Hepatocyte (in vitro differentiated cells): ENCODE measurements at regions not wholly inside any gene's neighbourhood (a gene's known extent, or its start where the extent isn't known, plus 50 kb on each side); places are given as distances from the start of the nearest gene placed in this dataset.

Experiments used
- DNase-seq: peaks from one replicate; pipeline ENCODE4 v3.0.0-alpha.2; 2016; ENCODE audit warnings: low spot score
- H2AFZ ChIP-seq: fragments of 200-600 bp; sonication (generic); 2 replicates; pipeline ENCODE4 v1.6.0; 2016; ENCODE audit warnings: antibody characterized with exemption, mild to moderate bottlenecking
- H3K27ac ChIP-seq: fragments of 200-600 bp; sonication (generic); 2 replicates; pipeline ENCODE4 v1.5.1; 2016; ENCODE audit warnings: mild to moderate bottlenecking
- H3K27me3 ChIP-seq: fragments of 200-600 bp; sonication (generic); 2 replicates; pipeline ENCODE4 v1.6.1; 2016
- H3K36me3 ChIP-seq: fragments of 200-600 bp; sonication (generic); replicated peaks from 2 replicates; pipeline ENCODE4 v1.5.1; 2016; ENCODE audit warnings: low read depth; ENCODE audit not compliant: insufficient read depth
- H3K4me1 ChIP-seq: fragments of 200-600 bp; sonication (generic); 2 replicates; pipeline ENCODE4 v1.5.1; 2016; ENCODE audit warnings: mild to moderate bottlenecking, moderate library complexity; ENCODE audit not compliant: insufficient read depth
- H3K4me2 ChIP-seq: fragments of 200-600 bp; sonication (generic); 2 replicates; pipeline ENCODE4 v1.6.0; 2016
- H3K4me3 ChIP-seq: fragments of 200-600 bp; sonication (generic); 2 replicates; pipeline ENCODE4 v1.5.1; 2016; ENCODE audit warnings: mild to moderate bottlenecking
- H3K79me2 ChIP-seq: fragments of 200-600 bp; sonication (generic); 2 replicates; pipeline ENCODE4 v1.6.0; 2017; ENCODE audit warnings: mild to moderate bottlenecking
- H3K9me2 ChIP-seq: fragments of 200-600 bp; sonication (generic); replicated peaks from 2 replicates; pipeline ENCODE4 v1.6.0; 2017; ENCODE audit warnings: mild to moderate bottlenecking; ENCODE audit not compliant: insufficient read depth
- H3K9me3 ChIP-seq: fragments of 200-600 bp; sonication (generic); 2 replicates; pipeline ENCODE4 v1.5.1; 2016; ENCODE audit warnings: low read depth, mild to moderate bottlenecking
- H4K20me1 ChIP-seq: fragments of 200-600 bp; sonication (generic); 2 replicates; pipeline ENCODE4 v1.6.0; 2016; ENCODE audit warnings: mild to moderate bottlenecking; ENCODE audit not compliant: insufficient read depth, poor library complexity, severe bottlenecking
- CTCF ChIP-seq: fragments of 200-600 bp; sonication (generic); IDR thresholded peaks from 2 replicates; pipeline ENCODE4 v1.5.1; 2016; ENCODE audit warnings: antibody characterized with exemption, mild to moderate bottlenecking; ENCODE audit not compliant: poor library complexity
- EZH2 ChIP-seq: fragments of 200-600 bp; sonication (generic); IDR thresholded peaks from 2 replicates; pipeline ENCODE4 v1.6.1; 2016; ENCODE audit warnings: antibody characterized with exemption, mild to moderate bottlenecking, borderline replicate concordance
- EZH2phosphoT487 ChIP-seq: fragments of 200-600 bp; sonication (generic); IDR thresholded peaks from one replicate; pipeline ENCODE4 v1.6.1; 2018; ENCODE audit warnings: antibody characterized with exemption, mild to moderate bottlenecking, low read depth, moderate library complexity; ENCODE audit not compliant: unreplicated experiment, severe bottlenecking
- WGBS: methylation state at CpG from one replicate; pipeline ENCODE4 v1.1.6; 2016; ENCODE audit warnings: low lambda C conversion rate; ENCODE audit errors: missing lambda C conversion rate; 5-methylcytosine and 5-hydroxymethylcytosine counted together

- no peak overlapping the region for H3K27ac ChIP-seq
- TF ChIP-seq CTCF (no peak), EZH2 (no peak), EZH2phosphoT487 (no peak)
- no peak overlapping the region for H3K4me2 ChIP-seq
- no peaks in the 10 kb centered on the region for H3K36me3 ChIP-seq
- H3K79me2 ChIP-seq: no peaks in the 10 kb centered on the region
- H3K4me1 ChIP-seq: no peaks in the 10 kb centered on the region
- no peak overlapping the region for H3K4me3 ChIP-seq
- H3K9me2 ChIP-seq: no peaks in the 10 kb centered on the region
- H3K9me3 ChIP-seq: no peaks in the 10 kb centered on the region
- 79% methylated on average over 2 of the region's 2 CpGs for WGBS
- no peaks in the 10 kb centered on the region for H4K20me1 ChIP-seq
- no peak for DNase-seq
- H3K27me3 ChIP-seq: no peaks in the 10 kb centered on the region
- H2AFZ ChIP-seq: no peak overlapping the region
Measured at GRCh38 chr5:74185599-74185998, 454.9 kb downstream of the ENC1 start.

- H3K9me2 ChIP-seq: no peaks in the 10 kb centered on the region
- H3K4me3 ChIP-seq: no peak overlapping the region
- no peaks in the 10 kb centered on the region for H3K36me3 ChIP-seq
- H3K9me3 ChIP-seq: no peaks in the 10 kb centered on the region
- DNase-seq: no peak
- no peak overlapping the region for H3K4me2 ChIP-seq
- no peak overlapping the region for H2AFZ ChIP-seq
- 100% methylated on average over 1 of the region's 1 CpG for WGBS
- no peak for TF ChIP-seq CTCF
- TF ChIP-seq EZH2phosphoT487: no peak
- TF ChIP-seq EZH2: no peak
- no peaks in the 10 kb centered on the region for H3K79me2 ChIP-seq
- H3K27ac ChIP-seq: no peak overlapping the region
- no peaks in the 10 kb centered on the region for H3K27me3 ChIP-seq
- no peaks in the 10 kb centered on the region for H4K20me1 ChIP-seq
- no peaks in the 10 kb centered on the region for H3K4me1 ChIP-seq
Measured at GRCh38 chr5:74184649-74185048, 455.9 kb downstream of the ENC1 start.

- H3K4me1 ChIP-seq: no peaks in the 10 kb centered on the region
- no peaks in the 10 kb centered on the region for H3K79me2 ChIP-seq
- H3K4me3 ChIP-seq: no peak overlapping the region
- 83% methylated on average over 8 of the region's 8 CpGs for WGBS
- DNase-seq: no peak
- no peaks in the 10 kb centered on the region for H3K36me3 ChIP-seq
- H3K9me2 ChIP-seq: no peaks in the 10 kb centered on the region
- no peak for TF ChIP-seq EZH2phosphoT487
- TF ChIP-seq EZH2: no peak
- TF ChIP-seq CTCF: no peak
- H2AFZ ChIP-seq: no peak overlapping the region
- H4K20me1 ChIP-seq: no peaks in the 10 kb centered on the region
- H3K9me3 ChIP-seq: no peaks in the 10 kb centered on the region
- no peaks in the 10 kb centered on the region for H3K27me3 ChIP-seq
- H3K27ac ChIP-seq: no peak overlapping the region
- H3K4me2 ChIP-seq: no peak overlapping the region
Measured at GRCh38 chr5:74183041-74183440, 457.5 kb downstream of the ENC1 start.

GRCh38 chr5:74182603-74183002 lies 457.9 kb downstream of the ENC1 start:
- H3K4me3 ChIP-seq: no peak overlapping the region
- H2AFZ ChIP-seq: no peak overlapping the region
- H3K4me1 ChIP-seq: no peaks in the 10 kb centered on the region
- no peaks in the 10 kb centered on the region for H3K27me3 ChIP-seq
- DNase-seq: no peak
- 66% methylated on average over 6 of the region's 6 CpGs for WGBS
- no peaks in the 10 kb centered on the region for H3K9me2 ChIP-seq
- no peak overlapping the region for H3K27ac ChIP-seq
- H3K9me3 ChIP-seq: no peaks in the 10 kb centered on the region
- no peak overlapping the region for H3K4me2 ChIP-seq
- H3K36me3 ChIP-seq: no peaks in the 10 kb centered on the region
- H4K20me1 ChIP-seq: no peaks in the 10 kb centered on the region
- no peak for TF ChIP-seq EZH2phosphoT487
- TF ChIP-seq CTCF: no peak
- no peak for TF ChIP-seq EZH2
- H3K79me2 ChIP-seq: no peaks in the 10 kb centered on the region
